GM12878 (cell line): ENCODE measurements at regions not wholly inside any gene's neighbourhood (a gene's known extent, or its start where the extent isn't known, plus 50 kb on each side); places are given as distances from the start of the nearest gene placed in this dataset.

Source experiments
- ATAC-seq: fragments of 200-7000 bp; cut with Tn5 transposase; 3 replicates; pipeline ENCODE4 v1.9.1; 2020; ENCODE audit warnings: mild to moderate bottlenecking, moderate library complexity
- BruUV-seq: library from RNA; stranded (reverse); fragments of 400-500 nt; replicated peaks from 2 replicates; lab custom pipeline; 2021; lab: Mats Ljungman, UMichigan
- CTCF ChIA-PET: fragments of 300-600 bp; sonication (Branson Sonifier 250); formaldehyde crosslinking; extraction: SDS; loops from one replicate; lab custom pipeline; 2021; ENCODE audit warnings: inconsistent platforms; lab: Yijun Ruan, JAX
- POLR2A ChIA-PET: fragments of 350-600 bp; formaldehyde crosslinking; extraction: SDS; loops from one replicate; lab custom pipeline; 2021; ENCODE audit warnings: inconsistent platforms; lab: Charles Lee
- RAD21 ChIA-PET: fragments of 300-600 bp; sonication (Branson Sonifier 250); formaldehyde crosslinking; loops from one replicate; lab custom pipeline; 2023; ENCODE audit warnings: antibody characterized with exemption; ENCODE audit not compliant: unreplicated experiment; lab: Charles Lee
- SMC1A ChIA-PET: fragments of 300-600 bp; sonication (Branson Sonifier 250); formaldehyde crosslinking; loops from one replicate; lab custom pipeline; 2023; ENCODE audit not compliant: unreplicated experiment, uncharacterized antibody; lab: Charles Lee
- DNase-seq: peaks from one replicate; pipeline ENCODE4 v3.0.0-alpha.2; 2011; ENCODE audit warnings: low read depth, low spot score
- FAIRE-seq: peaks from 3 replicates; lab custom pipeline; 2011; peaks lifted over from hg19 to GRCh38; lab: Jason Lieb, UNC
- H2AFZ ChIP-seq: 2 replicates; pipeline ENCODE4 v1.6.0; 2011; ENCODE audit warnings: low read depth, low read length, control low read depth; ENCODE audit not compliant: control insufficient read depth
- H3K27ac ChIP-seq: 2 replicates; pipeline ENCODE4 v1.5.1; 2011; ENCODE audit warnings: control low read depth; ENCODE audit not compliant: control insufficient read depth, insufficient read depth
- H3K27me3 ChIP-seq, 2 experiments: replicated peaks in 1 of 2; 2 replicates each; pipeline versions ENCODE4 v1.6.0 to v1.6.1; 2011; ENCODE audit warnings: low read length in 1 of 2; ENCODE audit not compliant: control insufficient read depth in 2 of 2, insufficient read depth in 2 of 2
- H3K36me3 ChIP-seq, 2 experiments: 2 replicates each; pipeline ENCODE4 v1.5.1; 2011; ENCODE audit warnings: low read length in 1 of 2; ENCODE audit not compliant: control insufficient read depth in 2 of 2, insufficient read depth in 2 of 2
- H3K4me1 ChIP-seq: 2 replicates; pipeline ENCODE4 v1.6.1; 2011; ENCODE audit warnings: mild to moderate bottlenecking, low read length, moderate library complexity, mixed read lengths; ENCODE audit not compliant: control insufficient read depth, insufficient read depth
- H3K4me2 ChIP-seq: 2 replicates; pipeline ENCODE4 v1.6.0; 2011; ENCODE audit warnings: control low read depth; ENCODE audit not compliant: control insufficient read depth, insufficient read depth
- H3K4me3 ChIP-seq: fragments of 200-600 bp; sonication (generic); 2 replicates; pipeline ENCODE4 v1.5.1; 2016
- H3K79me2 ChIP-seq: 2 replicates; pipeline ENCODE4 v1.6.0; 2011; ENCODE audit warnings: low read length; ENCODE audit not compliant: control insufficient read depth, insufficient read depth
- H3K9ac ChIP-seq: 2 replicates; pipeline ENCODE4 v1.8.0; 2011; ENCODE audit warnings: low read length, control low read depth, mixed read lengths; ENCODE audit not compliant: control insufficient read depth, insufficient read depth
- H3K9me3 ChIP-seq: replicated peaks from 3 replicates; pipeline ENCODE4 v1.5.1; 2011; ENCODE audit warnings: mild to moderate bottlenecking, low read length; ENCODE audit not compliant: control insufficient read depth, insufficient read depth
- H4K20me1 ChIP-seq: 2 replicates; pipeline ENCODE4 v1.6.0; 2011; ENCODE audit not compliant: control insufficient read depth, insufficient read depth
- EP300 ChIP-seq, 2 experiments: fragments of 150-350 bp in 1 of 2; IDR thresholded peaks; 2 replicates each; pipeline ENCODE4 v1.6.1; 2011 to 2012; ENCODE audit warnings: low read depth in 2 of 2, low read length in 2 of 2, borderline replicate concordance in 1 of 2, improper control_type of control experiment in 1 of 2, inconsistent platforms in 1 of 2; ENCODE audit not compliant: control insufficient read depth in 1 of 2
- FOS ChIP-seq: IDR thresholded peaks from 3 replicates; pipeline ENCODE4 v1.6.1; 2011; ENCODE audit warnings: borderline replicate concordance; ENCODE audit not compliant: insufficient read length; ENCODE audit errors: extremely low read depth
- KLF5 ChIP-seq: fragments of 450-650 bp; IDR thresholded peaks from 2 replicates; pipeline ENCODE4 v1.6.1; 2014; ENCODE audit warnings: mild to moderate bottlenecking; ENCODE audit not compliant: partially characterized antibody
- NFYB ChIP-seq: IDR thresholded peaks from 2 replicates; pipeline ENCODE4 v1.6.1; 2011; ENCODE audit warnings: low read depth, mild to moderate bottlenecking, low read length, improper control_type of control experiment, moderate library complexity; ENCODE audit not compliant: insufficient read depth
- NR2C1 ChIP-seq: fragments of 450-650 bp; IDR thresholded peaks from 2 replicates; pipeline ENCODE4 v1.6.1; 2017; ENCODE audit warnings: antibody characterized with exemption, mild to moderate bottlenecking, moderate library complexity
- POU2F2 ChIP-seq: IDR thresholded peaks from 3 replicates; pipeline ENCODE4 v1.6.1; 2011; ENCODE audit warnings: low read depth, mild to moderate bottlenecking, low read length, borderline replicate concordance
- RELA ChIP-seq: fragments of 450-650 bp; IDR thresholded peaks from 2 replicates; pipeline ENCODE4 v1.8.0; 2014; ENCODE audit warnings: borderline replicate concordance; ENCODE audit not compliant: partially characterized antibody
- SUZ12 ChIP-seq: fragments of 200-600 bp; sonication (generic); IDR thresholded peaks from one replicate; pipeline ENCODE4 v1.6.1; 2018; ENCODE audit warnings: antibody characterized with exemption, mild to moderate bottlenecking; ENCODE audit not compliant: unreplicated experiment
- TBL1XR1 ChIP-seq: IDR thresholded peaks from 2 replicates; pipeline ENCODE4 v1.6.1; 2012; ENCODE audit warnings: low read depth, low read length, improper control_type of control experiment
- TCF12 ChIP-seq: IDR thresholded peaks from 2 replicates; pipeline ENCODE4 v1.6.1; 2011; ENCODE audit warnings: low read depth, mild to moderate bottlenecking, low read length
- YY1 ChIP-seq: IDR thresholded peaks from 2 replicates; pipeline ENCODE4 v1.6.1; 2011; ENCODE audit warnings: low read depth, mild to moderate bottlenecking, low read length
- WGBS: methylation state at CpG from one replicate; pipeline ENCODE4 v1.1.6; 2016; ENCODE audit warnings: low lambda C conversion rate; ENCODE audit not compliant: insufficient replicate concordance, insufficient coverage; ENCODE audit errors: missing lambda C conversion rate; 5-methylcytosine and 5-hydroxymethylcytosine counted together
- in situ Hi-C: fragments of 300-500 bp; cut with MboI; formaldehyde crosslinking; loops from 9 replicates; pipeline ENCODE4 v1.14.3; 2018; ENCODE audit warnings: mixed read lengths
- intact Hi-C: fragments of 100-400 bp; cut with micrococcal nuclease; formaldehyde crosslinking; loops from one replicate; pipeline ENCODE4 v1.14.2; 2022; ENCODE audit not compliant: unreplicated experiment
- TF ChIP-seq, protein P1 (sequence below): fragments of 450-650 bp; IDR thresholded peaks from 2 replicates; pipeline ENCODE4 v1.6.1; 2016; ENCODE audit warnings: mild to moderate bottlenecking
- TF ChIP-seq, protein P2 (sequence below): fragments of 450-650 bp; IDR thresholded peaks from 2 replicates; pipeline ENCODE4 v1.6.1; 2017; ENCODE audit warnings: low read depth, mild to moderate bottlenecking, moderate library complexity
- TF ChIP-seq, protein P3 (sequence below): IDR thresholded peaks from 2 replicates; pipeline ENCODE4 v1.6.1; 2011; ENCODE audit warnings: borderline replicate concordance, low read depth, mild to moderate bottlenecking, moderate library complexity, mixed read lengths, low read length; ENCODE audit not compliant: insufficient read depth; ENCODE audit errors: extremely low read length
- TF ChIP-seq, protein P4 (sequence below): IDR thresholded peaks from 2 replicates; pipeline ENCODE4 v1.6.1; 2012; ENCODE audit warnings: low read depth, low read length, improper control_type of control experiment
- TF ChIP-seq, protein P5 (sequence below): fragments of 450-650 bp; IDR thresholded peaks from 2 replicates; pipeline ENCODE4 v1.6.1; 2014; ENCODE audit warnings: mild to moderate bottlenecking

DNA sequence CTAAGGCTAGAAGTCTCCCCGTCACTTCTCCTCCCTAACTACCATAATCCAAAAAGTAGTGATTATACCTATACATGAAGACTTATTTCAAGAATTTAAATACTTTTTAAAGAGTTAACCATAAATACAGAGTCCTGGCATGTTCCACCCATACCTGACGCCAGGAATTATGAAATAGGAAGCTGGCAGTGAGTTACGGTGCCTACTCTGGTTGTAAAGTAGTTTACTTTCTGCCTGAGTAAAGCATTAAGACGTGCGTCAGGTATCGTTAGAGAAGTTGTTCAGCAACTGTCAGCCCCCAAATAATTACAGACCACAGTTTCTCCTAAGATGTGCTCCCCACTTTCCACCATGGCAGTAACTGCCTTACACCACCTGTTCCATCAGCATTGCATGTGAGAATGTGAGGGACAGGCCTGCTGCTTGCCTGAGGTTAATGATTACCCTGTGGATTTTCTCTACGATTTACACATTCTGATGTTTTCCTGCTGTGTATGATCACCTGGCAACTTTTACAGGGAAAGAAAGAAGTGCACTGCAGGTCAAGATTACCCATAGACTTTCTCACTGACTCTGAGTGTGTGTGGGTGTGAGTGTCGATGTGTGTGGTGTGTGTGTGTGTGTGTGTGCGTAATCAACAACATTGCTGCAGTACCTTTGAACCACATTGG is 92.3 kb upstream of the SLC7A11 start:
- WGBS = 49% methylated on average over 9 of the region's 9 CpGs
- ATAC-seq (no peak), DNase-seq (no peak), FAIRE-seq (no peak)
- Histone ChIP-seq H3K4me1 (no peaks in the 10 kb centered on the region), H3K79me2 (no peaks in the 10 kb centered on the region), H3K9ac (no peak overlapping the region), H3K27me3 (no peaks in the 10 kb centered on the region), H4K20me1 (no peaks in the 10 kb centered on the region), H3K4me3 (no peak overlapping the region), H2AFZ (no peak overlapping the region), H3K9me3 (peaks cover 2% of the 10 kb centered on the region; the same call in 2 of the 3 replicates), H3K36me3 (no peaks in the 10 kb centered on the region), H3K4me2 (no peak overlapping the region), H3K27ac (no peak overlapping the region)
- intact Hi-C loops = no loop called here
- BruUV-seq = no TSS peak
- ChIA-PET RAD21 (no interaction called here), SMC1A (no interaction called here), CTCF (interaction anchor here (1.4 kb wide), 1 partner anchor 14 kb away, joined by 5 read pairs; no protein-coding TSS in a partner anchor), POLR2A (interaction anchor here (1.1 kb wide), 1 partner anchor 92 kb away, joined by 3 read pairs; the partner anchor contains the start of gene SLC7A11)
- TF ChIP-seq TCF12 = no peak
- TF ChIP-seq, protein P1, sequence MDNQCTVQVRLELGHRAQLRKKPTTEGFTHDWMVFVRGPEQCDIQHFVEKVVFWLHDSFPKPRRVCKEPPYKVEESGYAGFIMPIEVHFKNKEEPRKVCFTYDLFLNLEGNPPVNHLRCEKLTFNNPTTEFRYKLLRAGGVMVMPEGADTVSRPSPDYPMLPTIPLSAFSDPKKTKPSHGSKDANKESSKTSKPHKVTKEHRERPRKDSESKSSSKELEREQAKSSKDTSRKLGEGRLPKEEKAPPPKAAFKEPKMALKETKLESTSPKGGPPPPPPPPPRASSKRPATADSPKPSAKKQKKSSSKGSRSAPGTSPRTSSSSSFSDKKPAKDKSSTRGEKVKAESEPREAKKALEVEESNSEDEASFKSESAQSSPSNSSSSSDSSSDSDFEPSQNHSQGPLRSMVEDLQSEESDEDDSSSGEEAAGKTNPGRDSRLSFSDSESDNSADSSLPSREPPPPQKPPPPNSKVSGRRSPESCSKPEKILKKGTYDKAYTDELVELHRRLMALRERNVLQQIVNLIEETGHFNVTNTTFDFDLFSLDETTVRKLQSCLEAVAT = no peak
- TF ChIP-seq RELA = no peak
- TF ChIP-seq, protein P2, sequence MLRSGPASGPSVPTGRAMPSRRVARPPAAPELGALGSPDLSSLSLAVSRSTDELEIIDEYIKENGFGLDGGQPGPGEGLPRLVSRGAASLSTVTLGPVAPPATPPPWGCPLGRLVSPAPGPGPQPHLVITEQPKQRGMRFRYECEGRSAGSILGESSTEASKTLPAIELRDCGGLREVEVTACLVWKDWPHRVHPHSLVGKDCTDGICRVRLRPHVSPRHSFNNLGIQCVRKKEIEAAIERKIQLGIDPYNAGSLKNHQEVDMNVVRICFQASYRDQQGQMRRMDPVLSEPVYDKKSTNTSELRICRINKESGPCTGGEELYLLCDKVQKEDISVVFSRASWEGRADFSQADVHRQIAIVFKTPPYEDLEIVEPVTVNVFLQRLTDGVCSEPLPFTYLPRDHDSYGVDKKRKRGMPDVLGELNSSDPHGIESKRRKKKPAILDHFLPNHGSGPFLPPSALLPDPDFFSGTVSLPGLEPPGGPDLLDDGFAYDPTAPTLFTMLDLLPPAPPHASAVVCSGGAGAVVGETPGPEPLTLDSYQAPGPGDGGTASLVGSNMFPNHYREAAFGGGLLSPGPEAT = no peak
- TF ChIP-seq, protein P3, sequence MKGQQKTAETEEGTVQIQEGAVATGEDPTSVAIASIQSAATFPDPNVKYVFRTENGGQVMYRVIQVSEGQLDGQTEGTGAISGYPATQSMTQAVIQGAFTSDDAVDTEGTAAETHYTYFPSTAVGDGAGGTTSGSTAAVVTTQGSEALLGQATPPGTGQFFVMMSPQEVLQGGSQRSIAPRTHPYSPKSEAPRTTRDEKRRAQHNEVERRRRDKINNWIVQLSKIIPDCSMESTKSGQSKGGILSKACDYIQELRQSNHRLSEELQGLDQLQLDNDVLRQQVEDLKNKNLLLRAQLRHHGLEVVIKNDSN = no peak
- TF ChIP-seq TBL1XR1 = no peak
- TF ChIP-seq, protein P4, sequence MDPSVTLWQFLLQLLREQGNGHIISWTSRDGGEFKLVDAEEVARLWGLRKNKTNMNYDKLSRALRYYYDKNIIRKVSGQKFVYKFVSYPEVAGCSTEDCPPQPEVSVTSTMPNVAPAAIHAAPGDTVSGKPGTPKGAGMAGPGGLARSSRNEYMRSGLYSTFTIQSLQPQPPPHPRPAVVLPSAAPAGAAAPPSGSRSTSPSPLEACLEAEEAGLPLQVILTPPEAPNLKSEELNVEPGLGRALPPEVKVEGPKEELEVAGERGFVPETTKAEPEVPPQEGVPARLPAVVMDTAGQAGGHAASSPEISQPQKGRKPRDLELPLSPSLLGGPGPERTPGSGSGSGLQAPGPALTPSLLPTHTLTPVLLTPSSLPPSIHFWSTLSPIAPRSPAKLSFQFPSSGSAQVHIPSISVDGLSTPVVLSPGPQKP = no peak
- TF ChIP-seq EP300 (IDR thresholded peaks at IDR 0.05; ENCODE audit: borderline replicate concordance in 1 of 2, control insufficient read depth in 1 of 2, low read depth in 2 of 2, low read length in 2 of 2) = no peak
- no peak for TF ChIP-seq NR2C1
- TF ChIP-seq POU2F2 = no peak
- TF ChIP-seq NFYB = no peak
- no peak for TF ChIP-seq KLF5
- TF ChIP-seq SUZ12 = no peak
- no peak for TF ChIP-seq FOS
- TF ChIP-seq YY1 = no peak
- TF ChIP-seq, protein P5, sequence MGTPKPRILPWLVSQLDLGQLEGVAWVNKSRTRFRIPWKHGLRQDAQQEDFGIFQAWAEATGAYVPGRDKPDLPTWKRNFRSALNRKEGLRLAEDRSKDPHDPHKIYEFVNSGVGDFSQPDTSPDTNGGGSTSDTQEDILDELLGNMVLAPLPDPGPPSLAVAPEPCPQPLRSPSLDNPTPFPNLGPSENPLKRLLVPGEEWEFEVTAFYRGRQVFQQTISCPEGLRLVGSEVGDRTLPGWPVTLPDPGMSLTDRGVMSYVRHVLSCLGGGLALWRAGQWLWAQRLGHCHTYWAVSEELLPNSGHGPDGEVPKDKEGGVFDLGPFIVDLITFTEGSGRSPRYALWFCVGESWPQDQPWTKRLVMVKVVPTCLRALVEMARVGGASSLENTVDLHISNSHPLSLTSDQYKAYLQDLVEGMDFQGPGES = no peak
- in situ Hi-C loops = no loop called here
